SK-N-SH (cell line): ENCODE measurements at regions not wholly inside any gene's neighbourhood (a gene's known extent, or its start where the extent isn't known, plus 50 kb on each side); places are given as distances from the start of the nearest gene placed in this dataset.

Source experiments
- CTCF ChIA-PET: fragments of 300-600, 350-600 bp; formaldehyde crosslinking; extraction: SDS; loops from one replicate; lab custom pipeline; 2021; lab: Yijun Ruan, JAX
- POLR2A ChIA-PET: fragments of 350-600 bp; sonication (Branson Sonifier 250); formaldehyde crosslinking; extraction: SDS; loops from one replicate; lab custom pipeline; 2020; ENCODE audit warnings: antibody characterized with exemption, inconsistent platforms; lab: Yijun Ruan, JAX
- DNase-seq: peaks from one replicate; pipeline ENCODE4 v3.0.0; 2012
- H2AFZ ChIP-seq: fragments of 200-600 bp; sonication (generic); 2 replicates; pipeline ENCODE4 v1.8.1; 2016; ENCODE audit warnings: antibody characterized with exemption, mild to moderate bottlenecking, low read depth
- H3F3A ChIP-seq: fragments of 200-600 bp; sonication (generic); replicated peaks from 2 replicates; pipeline ENCODE3; 2016; ENCODE audit warnings: antibody characterized with exemption, mild to moderate bottlenecking; ENCODE audit not compliant: insufficient read depth
- H3K27ac ChIP-seq, 2 experiments: fragments of 200-500 bp in 1 of 2; fragments of 200-600 bp in 1 of 2; sonication (Bioruptor generic) in 1 of 2; sonication (generic), shearing (Covaris generic) in 1 of 2; 2 replicates each; pipeline versions ENCODE4 v1.5.1 to v1.6.1; 2014 to 2016; ENCODE audit warnings: low read depth in 2 of 2, inconsistent platforms in 1 of 2, low read length in 1 of 2, mild to moderate bottlenecking in 1 of 2, mixed read lengths in 1 of 2
- H3K27me3 ChIP-seq: fragments of 200-600 bp; sonication (generic), shearing (Covaris generic); 2 replicates; pipeline ENCODE4 v1.6.1; 2016; ENCODE audit warnings: mixed run types; ENCODE audit not compliant: insufficient read depth
- H3K36me3 ChIP-seq, 2 experiments: fragments of 200-500 bp in 1 of 2; fragments of 200-600 bp in 1 of 2; sonication (Bioruptor generic) in 1 of 2; sonication (generic) in 1 of 2; replicated peaks in 1 of 2; 2 replicates each; pipeline versions ENCODE3 to v1.5.1; 2014 to 2016; ENCODE audit warnings: low read length in 1 of 2, mild to moderate bottlenecking in 1 of 2; ENCODE audit not compliant: insufficient read depth in 2 of 2, control insufficient read depth in 1 of 2
- H3K4me1 ChIP-seq, 2 experiments: fragments of 200-500 bp in 1 of 2; fragments of 200-600 bp in 1 of 2; sonication (Bioruptor generic) in 1 of 2; sonication (generic), shearing (Covaris generic) in 1 of 2; 2 replicates each; pipeline versions ENCODE4 v1.5.1 to v1.6.1; 2014 to 2016; ENCODE audit warnings: low read depth in 1 of 2, low read length in 1 of 2, mixed run types in 1 of 2; ENCODE audit not compliant: insufficient read depth in 2 of 2, control insufficient read depth in 1 of 2
- H3K4me2 ChIP-seq: fragments of 200-600 bp; sonication (generic), shearing (Covaris generic); 2 replicates; pipeline ENCODE4 v1.6.1; 2017; ENCODE audit warnings: mixed run types
- H3K4me3 ChIP-seq, 2 experiments: fragments of 200-500 bp in 1 of 2; fragments of 200-600 bp in 1 of 2; sonication (Bioruptor generic) in 1 of 2; sonication (generic), shearing (Covaris generic) in 1 of 2; 2 replicates each; pipeline versions ENCODE4 v1.5.1 to v1.8.1; 2014 to 2016; ENCODE audit warnings: low read depth in 2 of 2, inconsistent platforms in 1 of 2, low read length in 1 of 2, mild to moderate bottlenecking in 1 of 2, mixed read lengths in 1 of 2, moderate library complexity in 1 of 2
- H3K79me2 ChIP-seq: fragments of 200-600 bp; sonication (generic); 2 replicates; pipeline ENCODE4 v1.8.1; 2017; ENCODE audit warnings: mild to moderate bottlenecking; ENCODE audit not compliant: insufficient read depth
- H3K9ac ChIP-seq: fragments of 200-600 bp; sonication (generic); 2 replicates; pipeline ENCODE4 v1.6.1; 2017; ENCODE audit warnings: mixed run types
- H3K9me2 ChIP-seq: fragments of 200-600 bp; sonication (generic); 2 replicates; pipeline ENCODE4 v1.6.1; 2017; ENCODE audit warnings: mixed run types
- H3K9me3 ChIP-seq: fragments of 200-600 bp; sonication (generic); 2 replicates; pipeline ENCODE4 v1.6.1; 2017; ENCODE audit warnings: mixed run types, mild to moderate bottlenecking, moderate library complexity
- H4K20me1 ChIP-seq: fragments of 200-600 bp; sonication (generic); 2 replicates; pipeline ENCODE4 v1.6.1; 2017; ENCODE audit warnings: mild to moderate bottlenecking, mixed run types; ENCODE audit not compliant: insufficient read depth
- FOXJ3 ChIP-seq: sonication (generic); formaldehyde crosslinking; IDR thresholded peaks from 2 replicates; pipeline ENCODE4 v1.5.1; 2020; ENCODE audit warnings: mild to moderate bottlenecking, missing genetic modification reagents
- GABPA ChIP-seq: IDR thresholded peaks from 2 replicates; pipeline ENCODE4 v1.4.0; 2012; ENCODE audit warnings: low read depth, mild to moderate bottlenecking
- GATA2 ChIP-seq: sonication (generic); formaldehyde crosslinking; IDR thresholded peaks from 2 replicates; pipeline ENCODE4 v1.5.0; 2020; ENCODE audit warnings: mild to moderate bottlenecking, missing genetic modification reagents
- MEF2A ChIP-seq: IDR thresholded peaks from 2 replicates; pipeline ENCODE4 v1.4.0; 2012; ENCODE audit warnings: low read depth, borderline replicate concordance
- REST ChIP-seq: IDR thresholded peaks from 2 replicates; pipeline ENCODE4 v1.6.1; 2012; ENCODE audit warnings: mild to moderate bottlenecking, low read depth, low read length, moderate library complexity
- RFX5 ChIP-seq: IDR thresholded peaks from 2 replicates; pipeline ENCODE4 v1.6.1; 2012; ENCODE audit warnings: mild to moderate bottlenecking, improper control_type of control experiment, low read length
- SMC3 ChIP-seq: IDR thresholded peaks from 2 replicates; pipeline ENCODE4 v1.6.1; 2012; ENCODE audit warnings: low read depth, low read length, improper control_type of control experiment
- TAF1 ChIP-seq: IDR thresholded peaks from 2 replicates; pipeline ENCODE4 v1.6.1; 2012; ENCODE audit warnings: low read depth, mild to moderate bottlenecking, low read length, moderate library complexity, borderline replicate concordance
- TCF12 ChIP-seq: IDR thresholded peaks from 2 replicates; pipeline ENCODE4 v1.4.0; 2012
- WGBS: methylation state at CpG from one replicate; pipeline ENCODE4 v1.1.6; 2017; ENCODE audit warnings: low lambda C conversion rate; 5-methylcytosine and 5-hydroxymethylcytosine counted together

- Histone ChIP-seq H3K4me2 (no peak overlapping the region), H3K4me1 (no peaks in the 10 kb centered on the region), H3K27ac (no peak overlapping the region), H3K4me3 (no peak overlapping the region), H3K27me3 (no peaks in the 10 kb centered on the region), H3K36me3 (no peaks in the 10 kb centered on the region), H3K9me2 (no peaks in the 10 kb centered on the region), H4K20me1 (no peaks in the 10 kb centered on the region), H3K9ac (no peak overlapping the region), H3K79me2 (no peaks in the 10 kb centered on the region), H3K9me3 (no peaks in the 10 kb centered on the region), H3F3A (no peaks in the 10 kb centered on the region), H2AFZ (no peak overlapping the region)
- CTCF ChIA-PET = interaction anchor here (0.6 to 1.4 kb wide), 3 partner anchors 15 to 724 kb away, joined by 3 to 4 read pairs (median 3); no protein-coding TSS in a partner anchor
- POLR2A ChIA-PET = no interaction called here
- 58% methylated on average over 19 of the region's 19 CpGs for whole genome bisulfite sequencing
- TF ChIP-seq GABPA (no peak), RFX5 (no peak), GATA2 (CRISPR knock-in tag) (no peak), FOXJ3 (CRISPR knock-in tag) (no peak)
- DNase-seq = no peak
Measured at GRCh38 chr2:236337465-236338325, 73.5 kb upstream of the ASB18 start.

GRCh38 chr2:236338495-236339184, 74.4 kb upstream of the ASB18 start:
- Histone ChIP-seq H3K27me3 (no peaks in the 10 kb centered on the region), H3K27ac (no peak overlapping the region), H3K9me2 (no peaks in the 10 kb centered on the region), H3K36me3 (no peaks in the 10 kb centered on the region), H3K9me3 (no peaks in the 10 kb centered on the region), H2AFZ (no peak overlapping the region), H3K4me2 (no peak overlapping the region), H3K9ac (no peak overlapping the region), H3K4me1 (no peaks in the 10 kb centered on the region), H3K79me2 (no peaks in the 10 kb centered on the region), H3K4me3 (no peak overlapping the region), H3F3A (no peaks in the 10 kb centered on the region), H4K20me1 (no peaks in the 10 kb centered on the region)
- POLR2A ChIA-PET = no interaction called here
- CTCF ChIA-PET = no interaction called here
- DNase-seq = no peak
- WGBS = 26% methylated on average over 12 of the region's 12 CpGs
- TF ChIP-seq TAF1 (no peak), FOXJ3 (CRISPR knock-in tag) (no peak), REST (no peak), SMC3 (no peak), MEF2A (no peak), TCF12 (no peak)
